ENCODE measurements at regions not wholly inside any gene's neighbourhood (a gene's known extent, or its start where the extent isn't known, plus 50 kb on each side); places are given as distances from the start of the nearest gene placed in this dataset.

DNA sequence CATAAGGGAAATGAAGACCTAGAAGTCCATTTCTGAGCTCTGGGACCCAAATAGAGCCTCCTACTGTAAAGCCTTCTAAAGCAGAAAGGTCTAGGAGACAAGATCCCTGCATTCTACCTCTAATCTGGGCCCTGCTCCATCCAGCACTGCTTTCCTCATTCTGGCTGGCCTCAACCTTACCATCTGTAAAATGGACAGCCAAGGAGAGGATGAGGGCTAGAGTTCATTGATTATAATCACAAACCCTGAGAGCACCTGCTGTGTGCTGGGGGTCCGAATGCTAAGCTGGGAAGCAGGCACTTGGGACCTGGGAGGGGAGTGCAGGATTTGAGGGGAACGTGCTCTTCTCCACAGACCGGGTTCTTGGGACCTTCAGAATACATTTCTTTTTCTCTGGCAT, 454.0 kb upstream of the ZMIZ1 start:
- TF ChIP-seq, protein P1, sequence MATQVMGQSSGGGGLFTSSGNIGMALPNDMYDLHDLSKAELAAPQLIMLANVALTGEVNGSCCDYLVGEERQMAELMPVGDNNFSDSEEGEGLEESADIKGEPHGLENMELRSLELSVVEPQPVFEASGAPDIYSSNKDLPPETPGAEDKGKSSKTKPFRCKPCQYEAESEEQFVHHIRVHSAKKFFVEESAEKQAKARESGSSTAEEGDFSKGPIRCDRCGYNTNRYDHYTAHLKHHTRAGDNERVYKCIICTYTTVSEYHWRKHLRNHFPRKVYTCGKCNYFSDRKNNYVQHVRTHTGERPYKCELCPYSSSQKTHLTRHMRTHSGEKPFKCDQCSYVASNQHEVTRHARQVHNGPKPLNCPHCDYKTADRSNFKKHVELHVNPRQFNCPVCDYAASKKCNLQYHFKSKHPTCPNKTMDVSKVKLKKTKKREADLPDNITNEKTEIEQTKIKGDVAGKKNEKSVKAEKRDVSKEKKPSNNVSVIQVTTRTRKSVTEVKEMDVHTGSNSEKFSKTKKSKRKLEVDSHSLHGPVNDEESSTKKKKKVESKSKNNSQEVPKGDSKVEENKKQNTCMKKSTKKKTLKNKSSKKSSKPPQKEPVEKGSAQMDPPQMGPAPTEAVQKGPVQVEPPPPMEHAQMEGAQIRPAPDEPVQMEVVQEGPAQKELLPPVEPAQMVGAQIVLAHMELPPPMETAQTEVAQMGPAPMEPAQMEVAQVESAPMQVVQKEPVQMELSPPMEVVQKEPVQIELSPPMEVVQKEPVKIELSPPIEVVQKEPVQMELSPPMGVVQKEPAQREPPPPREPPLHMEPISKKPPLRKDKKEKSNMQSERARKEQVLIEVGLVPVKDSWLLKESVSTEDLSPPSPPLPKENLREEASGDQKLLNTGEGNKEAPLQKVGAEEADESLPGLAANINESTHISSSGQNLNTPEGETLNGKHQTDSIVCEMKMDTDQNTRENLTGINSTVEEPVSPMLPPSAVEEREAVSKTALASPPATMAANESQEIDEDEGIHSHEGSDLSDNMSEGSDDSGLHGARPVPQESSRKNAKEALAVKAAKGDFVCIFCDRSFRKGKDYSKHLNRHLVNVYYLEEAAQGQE (IDR thresholded peaks at IDR 0.05; ENCODE audit: insufficient read depth in 1 of 2, low read depth in 2 of 2, low read length in 2 of 2), result no peak
- no peak for TF ChIP-seq POLR2AphosphoS5 (IDR thresholded peaks at IDR 0.05; ENCODE audit: low read depth, low read length)
- TF ChIP-seq SIN3A (IDR thresholded peaks at IDR 0.05; ENCODE audit: borderline replicate concordance, insufficient read depth, low read length), result no peak
- TF ChIP-seq FOXP2 (optimal IDR thresholded peaks at IDR 0.05; ENCODE audit: borderline replicate concordance, extremely low read depth, extremely low read length, insufficient read depth), result no peak
- no peak for TF ChIP-seq TAF1 (IDR thresholded peaks at IDR 0.05; ENCODE audit: borderline replicate concordance, insufficient read depth, low read length)

DNA sequence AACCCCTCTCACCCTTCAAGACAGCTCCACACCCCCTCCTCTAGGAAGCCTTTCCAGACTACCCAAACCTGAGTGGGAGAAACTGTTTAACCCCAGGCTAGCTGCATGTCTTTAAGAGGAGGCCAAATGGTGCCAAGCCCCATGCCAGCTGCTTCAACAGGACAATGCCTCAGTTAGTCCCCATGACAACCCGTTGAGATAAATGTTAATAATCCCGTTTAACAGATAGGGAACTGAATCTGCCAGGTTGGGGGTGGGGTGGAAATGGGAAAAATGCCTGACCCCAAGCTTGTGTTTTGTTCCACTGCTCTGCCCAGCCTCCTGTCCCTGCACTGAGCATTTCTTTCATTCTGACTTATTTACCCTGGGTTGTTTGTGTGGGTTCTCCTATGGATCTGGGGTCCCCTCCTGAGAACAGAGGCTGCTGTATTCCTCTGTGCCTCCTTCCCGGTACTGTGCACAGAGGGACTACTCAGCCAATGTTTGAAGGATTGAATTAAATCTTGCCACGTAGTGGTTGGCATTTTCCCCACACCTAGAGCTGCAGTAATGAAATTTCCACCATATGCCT, 452.6 kb upstream of the ZMIZ1 start:
- TF ChIP-seq, protein P1 (IDR thresholded peaks at IDR 0.05; ENCODE audit: insufficient read depth in 1 of 2, low read depth in 2 of 2, low read length in 2 of 2), result no peak
- TF ChIP-seq TAF1 (IDR thresholded peaks at IDR 0.05; ENCODE audit: borderline replicate concordance, insufficient read depth, low read length), result no peak
- TF ChIP-seq SIN3A (IDR thresholded peaks at IDR 0.05; ENCODE audit: borderline replicate concordance, insufficient read depth, low read length), result no peak
- no peak for TF ChIP-seq POLR2AphosphoS5 (IDR thresholded peaks at IDR 0.05; ENCODE audit: low read depth, low read length)
- TF ChIP-seq FOXP2 (optimal IDR thresholded peaks at IDR 0.05; ENCODE audit: borderline replicate concordance, extremely low read depth, extremely low read length, insufficient read depth), result no peak

DNA sequence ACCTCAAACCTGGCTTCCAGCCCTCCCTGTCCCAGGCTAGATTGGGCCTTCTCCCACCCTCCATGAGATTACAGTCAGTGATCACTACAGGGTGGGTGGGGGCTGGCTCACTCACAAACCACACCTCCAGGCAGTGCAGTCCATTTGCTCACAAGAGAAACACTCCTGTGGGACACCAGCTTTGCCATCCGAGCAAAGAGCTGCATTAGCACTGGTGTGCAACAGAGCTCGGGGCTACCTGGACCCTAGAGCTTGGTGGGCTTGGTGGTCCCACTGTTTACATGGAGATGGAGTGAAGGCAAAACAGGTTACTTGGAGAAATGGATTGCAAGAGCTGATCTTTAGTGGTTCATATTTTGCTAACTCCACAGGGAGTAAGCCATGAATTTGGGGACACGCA, 451.7 kb upstream of the ZMIZ1 start:
- TF ChIP-seq POLR2AphosphoS5 (IDR thresholded peaks at IDR 0.05; ENCODE audit: low read depth, low read length) (no peak), SIN3A (IDR thresholded peaks at IDR 0.05; ENCODE audit: borderline replicate concordance, insufficient read depth, low read length) (no peak), FOXP2 (optimal IDR thresholded peaks at IDR 0.05; ENCODE audit: borderline replicate concordance, extremely low read depth, extremely low read length, insufficient read depth) (no peak), TAF1 (IDR thresholded peaks at IDR 0.05; ENCODE audit: borderline replicate concordance, insufficient read depth, low read length) (no peak)
- TF ChIP-seq, protein P1 (IDR thresholded peaks at IDR 0.05; ENCODE audit: insufficient read depth in 1 of 2, low read depth in 2 of 2, low read length in 2 of 2), result no peak

DNA sequence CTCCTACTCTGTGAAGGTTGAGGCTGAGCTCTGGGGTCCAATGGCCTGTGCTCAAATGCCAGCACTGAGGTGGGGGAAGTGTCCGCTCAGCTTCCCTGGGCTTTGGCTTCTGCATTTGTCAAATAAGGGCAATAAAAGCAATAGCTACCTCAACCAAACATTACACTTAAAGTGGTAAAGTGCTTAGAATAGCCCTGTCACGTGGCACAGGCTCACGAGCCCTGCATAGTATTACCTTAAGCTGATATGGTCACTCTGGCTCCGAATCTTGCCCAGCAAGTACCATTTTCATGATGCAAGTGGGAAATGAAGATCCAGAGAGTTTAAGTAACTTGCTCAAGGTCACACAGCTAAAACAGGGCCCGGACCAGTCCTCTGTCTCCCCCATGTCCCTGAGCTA, 451.1 kb upstream of the ZMIZ1 start:
- TF ChIP-seq SIN3A (IDR thresholded peaks at IDR 0.05; ENCODE audit: borderline replicate concordance, insufficient read depth, low read length) (no peak), POLR2AphosphoS5 (IDR thresholded peaks at IDR 0.05; ENCODE audit: low read depth, low read length) (no peak), TAF1 (IDR thresholded peaks at IDR 0.05; ENCODE audit: borderline replicate concordance, insufficient read depth, low read length) (no peak), FOXP2 (optimal IDR thresholded peaks at IDR 0.05; ENCODE audit: borderline replicate concordance, extremely low read depth, extremely low read length, insufficient read depth) (no peak)
- TF ChIP-seq, protein P1 (IDR thresholded peaks at IDR 0.05; ENCODE audit: insufficient read depth in 1 of 2, low read depth in 2 of 2, low read length in 2 of 2), result no peak
